HL-60 (cell line): ENCODE measurements at regions not wholly inside any gene's neighbourhood (a gene's known extent, or its start where the extent isn't known, plus 50 kb on each side); places are given as distances from the start of the nearest gene placed in this dataset.

Experiments used
- GABPA ChIP-seq: IDR thresholded peaks from 2 replicates; pipeline ENCODE4 v1.6.1; 2012; ENCODE audit warnings: low read depth
- POLR2AphosphoS5 ChIP-seq: IDR thresholded peaks from 2 replicates; pipeline ENCODE4 v1.6.1; 2012; ENCODE audit warnings: low read depth
- REST ChIP-seq: IDR thresholded peaks from 2 replicates; pipeline ENCODE4 v1.6.1; 2012; ENCODE audit warnings: low read depth; ENCODE audit not compliant: insufficient replicate concordance
- TF ChIP-seq, protein P1 (sequence below): IDR thresholded peaks from one replicate; pipeline ENCODE4 v1.5.1; 2011; ENCODE audit warnings: low read length, control low read depth, inconsistent platforms; ENCODE audit not compliant: insufficient read depth

- TF ChIP-seq, protein P1, sequence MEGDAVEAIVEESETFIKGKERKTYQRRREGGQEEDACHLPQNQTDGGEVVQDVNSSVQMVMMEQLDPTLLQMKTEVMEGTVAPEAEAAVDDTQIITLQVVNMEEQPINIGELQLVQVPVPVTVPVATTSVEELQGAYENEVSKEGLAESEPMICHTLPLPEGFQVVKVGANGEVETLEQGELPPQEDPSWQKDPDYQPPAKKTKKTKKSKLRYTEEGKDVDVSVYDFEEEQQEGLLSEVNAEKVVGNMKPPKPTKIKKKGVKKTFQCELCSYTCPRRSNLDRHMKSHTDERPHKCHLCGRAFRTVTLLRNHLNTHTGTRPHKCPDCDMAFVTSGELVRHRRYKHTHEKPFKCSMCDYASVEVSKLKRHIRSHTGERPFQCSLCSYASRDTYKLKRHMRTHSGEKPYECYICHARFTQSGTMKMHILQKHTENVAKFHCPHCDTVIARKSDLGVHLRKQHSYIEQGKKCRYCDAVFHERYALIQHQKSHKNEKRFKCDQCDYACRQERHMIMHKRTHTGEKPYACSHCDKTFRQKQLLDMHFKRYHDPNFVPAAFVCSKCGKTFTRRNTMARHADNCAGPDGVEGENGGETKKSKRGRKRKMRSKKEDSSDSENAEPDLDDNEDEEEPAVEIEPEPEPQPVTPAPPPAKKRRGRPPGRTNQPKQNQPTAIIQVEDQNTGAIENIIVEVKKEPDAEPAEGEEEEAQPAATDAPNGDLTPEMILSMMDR = no peak
- TF ChIP-seq GABPA (no peak), REST (no peak), POLR2AphosphoS5 (no peak)
Observed at GRCh38 chr6:3908961-3909360, 59.8 kb downstream of the FAM50B start.
